CD4-positive, alpha-beta T cell (primary cell): ENCODE measurements at regions not wholly inside any gene's neighbourhood (a gene's known extent, or its start where the extent isn't known, plus 50 kb on each side); places are given as distances from the start of the nearest gene placed in this dataset.

Experiments
- ATAC-seq: fragments of 200-7000 bp; cut with Tn5 transposase; one replicate; pipeline ENCODE4 v1.10.0; 2022; ENCODE audit warnings: mild to moderate bottlenecking; ENCODE audit not compliant: poor library complexity
- CTCF ChIA-PET: fragments of 350-600 bp; sonication (Branson Sonifier 250); formaldehyde crosslinking; loops from one replicate; lab custom pipeline; 2021; ENCODE audit warnings: antibody characterized with exemption, inconsistent platforms; lab: Charles Lee
- POLR2A ChIA-PET: fragments of 350-600 bp; sonication (Branson Sonifier 250); formaldehyde crosslinking; loops from one replicate; lab custom pipeline; 2021; ENCODE audit warnings: antibody characterized with exemption, inconsistent platforms; lab: Charles Lee
- DNase-seq, 14 experiments: peaks; one replicate each; pipeline ENCODE4 v3.0.0-alpha.2; 2013 to 2020; ENCODE audit warnings: mixed read lengths in 2 of 14
- H3K27ac ChIP-seq, 2 donors: one replicate each; pipeline versions ENCODE4 v1.5.1 to v1.7.0; 2013; ENCODE audit warnings: low read length in 2 of 2, low read depth in 1 of 2, mild to moderate bottlenecking in 1 of 2
- H3K27me3 ChIP-seq, 2 experiments: 1 replicate in 1 of 2; 2 replicates in 1 of 2; pipeline versions ENCODE4 v1.6.1 to v1.7.0; 2013; ENCODE audit warnings: low read length in 2 of 2, control low read depth in 1 of 2, mild to moderate bottlenecking in 1 of 2, moderate library complexity in 1 of 2; ENCODE audit not compliant: insufficient read depth in 2 of 2, control insufficient read depth in 1 of 2
- H3K36me3 ChIP-seq: one replicate; pipeline ENCODE4 v1.6.1; 2013; ENCODE audit warnings: low read length, control low read depth; ENCODE audit not compliant: insufficient read depth
- H3K4me1 ChIP-seq: one replicate; pipeline ENCODE4 v1.6.1; 2013; ENCODE audit warnings: low read length, control low read depth; ENCODE audit not compliant: insufficient read depth
- H3K4me3 ChIP-seq: one replicate; pipeline ENCODE4 v1.5.1; 2013; ENCODE audit warnings: mild to moderate bottlenecking, low read length, moderate library complexity
- H3K9me3 ChIP-seq, 2 experiments: 1 replicate in 1 of 2; 2 replicates in 1 of 2; pipeline versions ENCODE4 v1.6.1 to v1.7.0; 2013; ENCODE audit warnings: low read length in 2 of 2, mild to moderate bottlenecking in 2 of 2, control low read depth in 1 of 2, moderate library complexity in 1 of 2; ENCODE audit not compliant: control insufficient read depth in 1 of 2, insufficient read depth in 1 of 2
- H3K27ac Mint-ChIP-seq: one replicate; pipeline ENCODE4 v1.8.0; 2020; ENCODE audit warnings: mixed read lengths
- H3K27me3 Mint-ChIP-seq: one replicate; pipeline ENCODE4 v1.8.0; 2021; ENCODE audit warnings: mixed read lengths
- H3K36me3 Mint-ChIP-seq: one replicate; pipeline ENCODE4 v1.8.0; 2021; ENCODE audit warnings: low read depth, mixed read lengths
- H3K4me1 Mint-ChIP-seq: one replicate; pipeline ENCODE4 v1.8.0; 2021; ENCODE audit warnings: low read depth, mixed read lengths
- H3K4me3 Mint-ChIP-seq: one replicate; pipeline ENCODE4 v1.8.0; 2020; ENCODE audit warnings: mild to moderate bottlenecking, mixed read lengths
- H3K9me3 Mint-ChIP-seq: one replicate; pipeline ENCODE4 v1.8.0; 2020; ENCODE audit warnings: mixed read lengths
- intact Hi-C, 2 experiments: fragments of 100-400 bp; cut with DNase I in 1 of 2; cut with micrococcal nuclease in 1 of 2; formaldehyde crosslinking; loops; one replicate each; pipeline versions ENCODE4 v1.15.1 to v1.9.0; 2023 to 2025; cut with DNase I, micrococcal nuclease
- TF ChIP-seq, protein P1 (sequence below): fragments of 200-600 bp; IDR thresholded peaks from one replicate; pipeline ENCODE4 v1.8.0; 2022; ENCODE audit warnings: antibody characterized with exemption, mild to moderate bottlenecking

DNA sequence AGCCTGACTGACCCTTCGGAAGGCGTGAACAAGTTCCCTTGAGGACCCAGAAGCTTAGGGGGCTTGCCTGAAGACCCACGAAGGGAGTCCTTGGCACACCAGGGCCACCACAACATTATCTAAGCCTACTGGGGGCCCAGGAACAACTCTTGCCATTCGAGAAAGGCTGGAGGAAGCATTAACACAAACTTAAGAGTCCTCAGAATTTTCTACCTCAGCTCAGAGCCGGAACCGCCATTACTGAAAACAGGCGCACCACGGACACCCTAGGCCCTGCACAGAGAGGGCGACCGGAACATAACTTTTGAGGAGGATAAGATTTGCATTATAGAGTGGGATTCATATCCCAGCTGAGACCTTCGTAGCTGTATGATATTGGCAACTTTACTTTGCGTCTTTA lies 229.1 kb downstream of the ADAM29 start:
- DNase-seq (no peak), ATAC-seq (no peak)
- intact Hi-C loops: no loop called here
- H3K36me3 Mint-ChIP-seq: no peaks in the 10 kb centered on the region
- H3K4me3 Mint-ChIP-seq: no peak overlapping the region
- no peaks in the 10 kb centered on the region for H3K27me3 ChIP-seq
- no peaks in the 10 kb centered on the region for H3K4me1 ChIP-seq
- H3K9me3 ChIP-seq: peaks cover 0 to 9% of the 10 kb centered on the region in 2 experiments
- no peak overlapping the region for H3K27ac ChIP-seq
- ChIA-PET CTCF (no interaction called here), POLR2A (no interaction called here)
- no peaks in the 10 kb centered on the region for H3K36me3 ChIP-seq
- no peak overlapping the region for H3K4me3 ChIP-seq
- H3K4me1 Mint-ChIP-seq: no peaks in the 10 kb centered on the region
- no peaks in the 10 kb centered on the region for H3K27me3 Mint-ChIP-seq
- TF ChIP-seq, protein P1, sequence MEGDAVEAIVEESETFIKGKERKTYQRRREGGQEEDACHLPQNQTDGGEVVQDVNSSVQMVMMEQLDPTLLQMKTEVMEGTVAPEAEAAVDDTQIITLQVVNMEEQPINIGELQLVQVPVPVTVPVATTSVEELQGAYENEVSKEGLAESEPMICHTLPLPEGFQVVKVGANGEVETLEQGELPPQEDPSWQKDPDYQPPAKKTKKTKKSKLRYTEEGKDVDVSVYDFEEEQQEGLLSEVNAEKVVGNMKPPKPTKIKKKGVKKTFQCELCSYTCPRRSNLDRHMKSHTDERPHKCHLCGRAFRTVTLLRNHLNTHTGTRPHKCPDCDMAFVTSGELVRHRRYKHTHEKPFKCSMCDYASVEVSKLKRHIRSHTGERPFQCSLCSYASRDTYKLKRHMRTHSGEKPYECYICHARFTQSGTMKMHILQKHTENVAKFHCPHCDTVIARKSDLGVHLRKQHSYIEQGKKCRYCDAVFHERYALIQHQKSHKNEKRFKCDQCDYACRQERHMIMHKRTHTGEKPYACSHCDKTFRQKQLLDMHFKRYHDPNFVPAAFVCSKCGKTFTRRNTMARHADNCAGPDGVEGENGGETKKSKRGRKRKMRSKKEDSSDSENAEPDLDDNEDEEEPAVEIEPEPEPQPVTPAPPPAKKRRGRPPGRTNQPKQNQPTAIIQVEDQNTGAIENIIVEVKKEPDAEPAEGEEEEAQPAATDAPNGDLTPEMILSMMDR: no peak
- peaks cover 10% of the 10 kb centered on the region for H3K9me3 Mint-ChIP-seq
- no peak overlapping the region for H3K27ac Mint-ChIP-seq

DNA sequence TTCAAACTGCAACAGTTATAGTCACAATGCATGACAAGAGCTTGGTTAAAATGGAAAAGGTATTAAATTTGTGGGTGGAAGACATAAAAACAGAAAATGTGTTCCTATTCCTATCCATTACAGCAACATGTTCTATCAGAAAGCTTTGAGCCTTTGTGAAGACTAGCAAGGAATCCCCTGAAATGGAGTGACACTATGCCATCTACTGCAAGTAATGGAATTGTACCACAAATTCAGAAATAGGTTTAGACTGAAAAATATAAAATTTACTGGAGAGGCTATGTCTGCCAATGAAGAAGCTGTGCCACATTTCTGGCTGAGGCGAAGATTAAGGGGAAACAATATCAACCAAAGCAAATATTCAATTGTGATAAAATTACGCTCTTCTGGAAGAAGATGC lies 247.9 kb downstream of the ADAM29 start:
- Histone ChIP-seq H3K27ac (no peak overlapping the region), H3K4me1 (no peaks in the 10 kb centered on the region), H3K4me3 (no peak overlapping the region), H3K36me3 (no peaks in the 10 kb centered on the region), H3K27me3 (no peaks in the 10 kb centered on the region), H3K9me3 (peaks cover 0 to 5% of the 10 kb centered on the region in 2 experiments)
- Mint-ChIP-seq H3K9me3 (peaks cover 8% of the 10 kb centered on the region), H3K27ac (no peak overlapping the region), H3K4me3 (no peak overlapping the region), H3K4me1 (no peaks in the 10 kb centered on the region), H3K36me3 (no peaks in the 10 kb centered on the region), H3K27me3 (no peaks in the 10 kb centered on the region)
- POLR2A ChIA-PET: no interaction called here
- ATAC-seq: no peak
- CTCF ChIA-PET: no interaction called here
- TF ChIP-seq, protein P1: no peak
- intact Hi-C loops: no loop called here
- DNase-seq: no peak

DNA sequence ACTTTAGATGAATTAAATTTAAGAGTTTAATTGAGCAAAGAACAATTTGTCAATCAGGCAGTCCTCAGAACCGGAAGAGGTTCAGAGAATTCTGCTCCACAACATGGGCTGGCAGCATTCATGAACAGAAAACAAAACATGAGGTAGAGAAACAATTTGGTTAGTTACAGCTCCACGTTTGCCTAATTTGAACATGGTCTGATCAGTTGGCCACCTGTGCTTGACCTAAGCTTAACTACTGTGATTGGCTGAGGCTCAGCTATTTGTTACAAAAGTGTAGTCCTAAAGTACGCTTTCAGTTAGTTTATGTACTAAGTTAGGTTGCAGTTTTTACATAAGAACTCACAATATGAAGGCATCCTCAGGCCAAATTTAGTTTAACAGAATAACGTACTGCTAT lies 258.6 kb downstream of the ADAM29 start:
- Mint-ChIP-seq H3K27me3 (no peaks in the 10 kb centered on the region), H3K27ac (no peak overlapping the region), H3K4me3 (no peak overlapping the region), H3K36me3 (no peaks in the 10 kb centered on the region), H3K9me3 (peaks cover 5% of the 10 kb centered on the region), H3K4me1 (no peaks in the 10 kb centered on the region)
- no peak for DNase-seq
- H3K4me1 ChIP-seq: no peaks in the 10 kb centered on the region
- H3K27ac ChIP-seq: no peak overlapping the region
- TF ChIP-seq, protein P1: no peak
- ChIA-PET CTCF (no interaction called here), POLR2A (no interaction called here)
- no peaks in the 10 kb centered on the region for H3K36me3 ChIP-seq
- intact Hi-C loops: no loop called here
- no peaks in the 10 kb centered on the region for H3K9me3 ChIP-seq
- H3K27me3 ChIP-seq: no peaks in the 10 kb centered on the region
- H3K4me3 ChIP-seq: no peak overlapping the region
- no peak for ATAC-seq
